H1 (cell line): ENCODE measurements at regions not wholly inside any gene's neighbourhood (a gene's known extent, or its start where the extent isn't known, plus 50 kb on each side); places are given as distances from the start of the nearest gene placed in this dataset.

Experiments
- ATF2 ChIP-seq: IDR thresholded peaks from 2 replicates; pipeline ENCODE4 v1.6.1; 2012; ENCODE audit warnings: low read length, inconsistent platforms
- ATF3 ChIP-seq: IDR thresholded peaks from 2 replicates; pipeline ENCODE4 v1.6.1; 2011; ENCODE audit warnings: low read depth, mild to moderate bottlenecking, low read length; ENCODE audit not compliant: insufficient read depth
- CTCF ChIP-seq, 3 experiments: IDR thresholded peaks; 1 replicate in 2 of 3; 2 replicates in 1 of 3; pipeline versions ENCODE4 v1.5.1 to v1.6.1; 2011; ENCODE audit warnings: low read length in 3 of 3, mild to moderate bottlenecking in 3 of 3, inconsistent platforms in 2 of 3, low read depth in 1 of 3, moderate library complexity in 1 of 3; ENCODE audit not compliant: insufficient read depth in 1 of 3; ENCODE audit errors: control extremely low read depth in 1 of 3
- EP300 ChIP-seq, 2 experiments: IDR thresholded peaks; 1 replicate in 1 of 2; 2 replicates in 1 of 2; pipeline ENCODE4 v1.6.1; 2011 to 2012; ENCODE audit warnings: low read depth in 2 of 2, low read length in 2 of 2, mild to moderate bottlenecking in 2 of 2, borderline replicate concordance in 1 of 2, inconsistent platforms in 1 of 2, moderate library complexity in 1 of 2
- EZH2 ChIP-seq: fragments of 200-600 bp; sonication (generic); IDR thresholded peaks from 2 replicates; pipeline ENCODE4 v1.7.1; 2012; ENCODE audit warnings: low read depth, mild to moderate bottlenecking, moderate library complexity, low read length, inconsistent platforms; ENCODE audit not compliant: severe bottlenecking
- HDAC6 ChIP-seq: IDR thresholded peaks from one replicate; pipeline ENCODE4 v1.7.1; 2012; ENCODE audit warnings: low read depth, mild to moderate bottlenecking, inconsistent platforms, low read length, moderate library complexity
- KDM1A ChIP-seq: fragments of 200-600, 300-600 bp; sonication (generic); IDR thresholded peaks from 2 replicates; pipeline ENCODE4 v1.7.1; 2016; ENCODE audit warnings: mild to moderate bottlenecking, low read length, borderline replicate concordance
- POLR2A ChIP-seq, 2 experiments: IDR thresholded peaks; 1 replicate in 1 of 2; 2 replicates in 1 of 2; pipeline ENCODE4 v1.6.1; 2011; ENCODE audit warnings: low read depth in 2 of 2, low read length in 2 of 2, mild to moderate bottlenecking in 2 of 2; ENCODE audit errors: control extremely low read depth in 1 of 2
- POLR2AphosphoS5 ChIP-seq: IDR thresholded peaks from 2 replicates; pipeline ENCODE4 v1.6.1; 2011; ENCODE audit warnings: low read depth, low read length
- RAD21 ChIP-seq, 2 experiments: IDR thresholded peaks in 1 of 2; conservative IDR thresholded peaks in 1 of 2; 2 replicates each; pipeline ENCODE4 v1.6.1; 2011; ENCODE audit warnings: low read depth in 2 of 2, low read length in 2 of 2, improper control_type of control experiment in 1 of 2, inconsistent platforms in 1 of 2, mild to moderate bottlenecking in 1 of 2, moderate library complexity in 1 of 2
- RFX5 ChIP-seq: IDR thresholded peaks from 2 replicates; pipeline ENCODE4 v1.6.1; 2011; ENCODE audit warnings: low read depth, low read length, improper control_type of control experiment, borderline replicate concordance
- SAP30 ChIP-seq: fragments of 300-600 bp; sonication (generic); IDR thresholded peaks from 2 replicates; pipeline ENCODE4 v1.7.1; 2012; ENCODE audit warnings: low read length, moderate library complexity, mild to moderate bottlenecking, inconsistent platforms; ENCODE audit not compliant: insufficient read depth, insufficient replicate concordance
- TEAD4 ChIP-seq: IDR thresholded peaks from 2 replicates; pipeline ENCODE4 v1.6.1; 2012; ENCODE audit warnings: low read depth, low read length, inconsistent platforms, mixed read lengths
- ZNF274 ChIP-seq: IDR thresholded peaks from 2 replicates; pipeline ENCODE4 v1.7.0; 2012; ENCODE audit warnings: low read length, borderline replicate concordance; ENCODE audit errors: extremely low read depth

- TF ChIP-seq CTCF (IDR thresholded peaks at IDR 0.05; ENCODE audit: control extremely low read depth in 1 of 3, insufficient read depth in 1 of 3, low read depth in 1 of 3, low read length in 3 of 3) = no peak
- TF ChIP-seq ATF3 = no peak
- no peak for TF ChIP-seq ATF2
- no peak for TF ChIP-seq POLR2A (IDR thresholded peaks at IDR 0.05; ENCODE audit: control extremely low read depth in 1 of 2, low read depth in 2 of 2, low read length in 2 of 2)
- no peak for TF ChIP-seq EZH2
- no peak for TF ChIP-seq HDAC6
- TF ChIP-seq RFX5 = no peak
- no peak for TF ChIP-seq POLR2AphosphoS5
- no peak for TF ChIP-seq EP300 (IDR thresholded peaks at IDR 0.05; ENCODE audit: borderline replicate concordance in 1 of 2, low read depth in 2 of 2, low read length in 2 of 2)
- TF ChIP-seq TEAD4 = no peak
- TF ChIP-seq KDM1A = no peak
- TF ChIP-seq SAP30 = no peak
- no peak for TF ChIP-seq RAD21 (IDR thresholded peaks at IDR 0.05 in 1 of 2, conservative IDR thresholded peaks at IDR 0.05 in 1 of 2; ENCODE audit: low read depth in 2 of 2, low read length in 2 of 2)
- no peak for TF ChIP-seq ZNF274
Observed at GRCh38 chr1:230517786-230518185, 91.7 kb upstream of the PGBD5 start.
